ENCODE measurements at regions not wholly inside any gene's neighbourhood (a gene's known extent, or its start where the extent isn't known, plus 50 kb on each side); places are given as distances from the start of the nearest gene placed in this dataset.

DNA sequence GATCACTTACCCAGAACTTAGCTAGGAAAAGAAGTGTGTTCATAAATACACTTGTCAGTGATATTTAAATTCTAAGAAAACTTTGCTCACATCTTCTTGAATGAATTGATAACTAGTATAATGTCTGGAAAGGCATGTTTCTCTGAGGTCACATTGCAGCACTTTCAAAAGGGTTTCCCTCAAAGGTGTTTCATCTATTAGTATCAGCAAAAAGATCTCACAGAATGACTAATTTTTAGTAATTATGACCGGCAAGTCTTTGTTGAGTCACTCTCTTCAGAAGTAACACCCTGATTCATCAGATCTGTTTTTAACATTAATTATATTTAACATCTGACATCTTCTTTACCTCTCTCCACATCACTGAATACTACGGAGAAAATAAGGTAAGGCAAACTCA lies 222.3 kb downstream of the IKZF2 start (continued):
- no peak for TF ChIP-seq ZNF331 (CRISPR knock-in tag; IDR thresholded peaks at IDR 0.05; ENCODE audit: low read depth)
- TF ChIP-seq ZNF114 (CRISPR knock-in tag; IDR thresholded peaks at IDR 0.05), result no peak
- no peak for TF ChIP-seq STAT1 (IDR thresholded peaks at IDR 0.05; ENCODE audit: unreplicated experiment)
- TF ChIP-seq, protein P1, sequence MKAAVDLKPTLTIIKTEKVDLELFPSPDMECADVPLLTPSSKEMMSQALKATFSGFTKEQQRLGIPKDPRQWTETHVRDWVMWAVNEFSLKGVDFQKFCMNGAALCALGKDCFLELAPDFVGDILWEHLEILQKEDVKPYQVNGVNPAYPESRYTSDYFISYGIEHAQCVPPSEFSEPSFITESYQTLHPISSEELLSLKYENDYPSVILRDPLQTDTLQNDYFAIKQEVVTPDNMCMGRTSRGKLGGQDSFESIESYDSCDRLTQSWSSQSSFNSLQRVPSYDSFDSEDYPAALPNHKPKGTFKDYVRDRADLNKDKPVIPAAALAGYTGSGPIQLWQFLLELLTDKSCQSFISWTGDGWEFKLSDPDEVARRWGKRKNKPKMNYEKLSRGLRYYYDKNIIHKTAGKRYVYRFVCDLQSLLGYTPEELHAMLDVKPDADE (IDR thresholded peaks at IDR 0.05), result no peak
- TF ChIP-seq EZH2 (IDR thresholded peaks at IDR 0.05; ENCODE audit: low read depth, unreplicated experiment), result no peak
- TF ChIP-seq EZH2phosphoT487 (IDR thresholded peaks at IDR 0.05; ENCODE audit: unreplicated experiment), result no peak
- no peak for TF ChIP-seq JUNB (IDR thresholded peaks at IDR 0.05; ENCODE audit: unreplicated experiment)
- TF ChIP-seq, protein P2, sequence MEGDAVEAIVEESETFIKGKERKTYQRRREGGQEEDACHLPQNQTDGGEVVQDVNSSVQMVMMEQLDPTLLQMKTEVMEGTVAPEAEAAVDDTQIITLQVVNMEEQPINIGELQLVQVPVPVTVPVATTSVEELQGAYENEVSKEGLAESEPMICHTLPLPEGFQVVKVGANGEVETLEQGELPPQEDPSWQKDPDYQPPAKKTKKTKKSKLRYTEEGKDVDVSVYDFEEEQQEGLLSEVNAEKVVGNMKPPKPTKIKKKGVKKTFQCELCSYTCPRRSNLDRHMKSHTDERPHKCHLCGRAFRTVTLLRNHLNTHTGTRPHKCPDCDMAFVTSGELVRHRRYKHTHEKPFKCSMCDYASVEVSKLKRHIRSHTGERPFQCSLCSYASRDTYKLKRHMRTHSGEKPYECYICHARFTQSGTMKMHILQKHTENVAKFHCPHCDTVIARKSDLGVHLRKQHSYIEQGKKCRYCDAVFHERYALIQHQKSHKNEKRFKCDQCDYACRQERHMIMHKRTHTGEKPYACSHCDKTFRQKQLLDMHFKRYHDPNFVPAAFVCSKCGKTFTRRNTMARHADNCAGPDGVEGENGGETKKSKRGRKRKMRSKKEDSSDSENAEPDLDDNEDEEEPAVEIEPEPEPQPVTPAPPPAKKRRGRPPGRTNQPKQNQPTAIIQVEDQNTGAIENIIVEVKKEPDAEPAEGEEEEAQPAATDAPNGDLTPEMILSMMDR (conservative IDR thresholded peaks at IDR 0.05; ENCODE audit: low read depth in 2 of 2), result no peak

DNA sequence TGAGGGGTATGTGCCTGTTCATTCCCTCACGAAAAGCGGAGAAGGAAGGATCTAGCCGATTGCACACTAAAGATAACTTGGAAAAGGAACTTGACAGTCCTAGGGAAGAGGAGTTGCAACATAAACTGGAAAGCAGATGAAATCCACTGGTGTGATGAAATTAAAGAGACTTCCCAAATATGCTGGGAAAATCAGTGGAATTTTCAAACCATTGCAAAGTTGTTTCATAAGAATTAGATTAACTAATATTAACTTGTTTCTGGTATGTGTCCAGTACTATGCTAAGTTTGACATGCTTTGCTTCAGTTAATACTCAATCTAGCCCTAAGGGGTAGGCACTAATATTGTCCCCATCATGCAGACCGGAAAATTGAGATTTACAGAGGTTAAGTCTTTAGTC lies 222.7 kb downstream of the IKZF2 start:
- Histone ChIP-seq H3K4me2 (no peak overlapping the region), H3K4me3 (no peak overlapping the region), H3K4me1 (ENCODE audit: insufficient read depth) (no peaks in the 10 kb centered on the region), H2AFZ (no peak overlapping the region; the same call in 1 of the 2 replicates), H4K20me1 (replicated peaks; ENCODE audit: insufficient read depth) (no peaks in the 10 kb centered on the region), H3K79me2 (replicated peaks; ENCODE audit: insufficient read depth) (no peaks in the 10 kb centered on the region), H3K27ac (ENCODE audit: low read depth) (no peak overlapping the region), H3K9me2 (ENCODE audit: insufficient read depth) (0 out of 2 replicates have a peak, but pooled peaks cover 5% of the 10 kb centered on the region), H3F3A (replicated peaks; ENCODE audit: low read depth) (no peaks in the 10 kb centered on the region), H3K27me3 (ENCODE audit: insufficient read depth) (no peaks in the 10 kb centered on the region), H3K36me3 (ENCODE audit: insufficient read depth) (no peaks in the 10 kb centered on the region)
- ATAC-seq (no peak), DNase-seq (ENCODE audit: low spot score) (no peak)
- H3K9me3 Mint-ChIP-seq, result no peaks in the 10 kb centered on the region
- no peak overlapping the region for H3K4me3 Mint-ChIP-seq
- no peak overlapping the region; the same call in 1 of the 2 replicates for H3K27ac Mint-ChIP-seq
- no peaks in the 10 kb centered on the region for H3K4me1 Mint-ChIP-seq
- no peaks in the 10 kb centered on the region; the same call in 2 of the 3 replicates for H3K36me3 Mint-ChIP-seq (ENCODE audit: low read depth)
- H3K27me3 Mint-ChIP-seq (ENCODE audit: insufficient read depth, low read depth, poor library complexity), result peaks cover 1% of the 10 kb centered on the region
- TF ChIP-seq EZH2phosphoT487 (IDR thresholded peaks at IDR 0.05; ENCODE audit: unreplicated experiment) (no peak), ZNF114 (CRISPR knock-in tag; IDR thresholded peaks at IDR 0.05) (no peak), CREB1 (CRISPR knock-in tag; IDR thresholded peaks at IDR 0.05; ENCODE audit: low read depth) (no peak), EZH2 (IDR thresholded peaks at IDR 0.05; ENCODE audit: low read depth, unreplicated experiment) (no peak), JUNB (IDR thresholded peaks at IDR 0.05; ENCODE audit: unreplicated experiment) (no peak), ZNF331 (CRISPR knock-in tag; IDR thresholded peaks at IDR 0.05; ENCODE audit: low read depth) (no peak), POLR2AphosphoS5 (IDR thresholded peaks at IDR 0.05; ENCODE audit: low read depth) (no peak), STAT1 (IDR thresholded peaks at IDR 0.05; ENCODE audit: unreplicated experiment) (no peak), NANOG (IDR thresholded peaks at IDR 0.05; ENCODE audit: borderline replicate concordance) (no peak)
- TF ChIP-seq, protein P3, sequence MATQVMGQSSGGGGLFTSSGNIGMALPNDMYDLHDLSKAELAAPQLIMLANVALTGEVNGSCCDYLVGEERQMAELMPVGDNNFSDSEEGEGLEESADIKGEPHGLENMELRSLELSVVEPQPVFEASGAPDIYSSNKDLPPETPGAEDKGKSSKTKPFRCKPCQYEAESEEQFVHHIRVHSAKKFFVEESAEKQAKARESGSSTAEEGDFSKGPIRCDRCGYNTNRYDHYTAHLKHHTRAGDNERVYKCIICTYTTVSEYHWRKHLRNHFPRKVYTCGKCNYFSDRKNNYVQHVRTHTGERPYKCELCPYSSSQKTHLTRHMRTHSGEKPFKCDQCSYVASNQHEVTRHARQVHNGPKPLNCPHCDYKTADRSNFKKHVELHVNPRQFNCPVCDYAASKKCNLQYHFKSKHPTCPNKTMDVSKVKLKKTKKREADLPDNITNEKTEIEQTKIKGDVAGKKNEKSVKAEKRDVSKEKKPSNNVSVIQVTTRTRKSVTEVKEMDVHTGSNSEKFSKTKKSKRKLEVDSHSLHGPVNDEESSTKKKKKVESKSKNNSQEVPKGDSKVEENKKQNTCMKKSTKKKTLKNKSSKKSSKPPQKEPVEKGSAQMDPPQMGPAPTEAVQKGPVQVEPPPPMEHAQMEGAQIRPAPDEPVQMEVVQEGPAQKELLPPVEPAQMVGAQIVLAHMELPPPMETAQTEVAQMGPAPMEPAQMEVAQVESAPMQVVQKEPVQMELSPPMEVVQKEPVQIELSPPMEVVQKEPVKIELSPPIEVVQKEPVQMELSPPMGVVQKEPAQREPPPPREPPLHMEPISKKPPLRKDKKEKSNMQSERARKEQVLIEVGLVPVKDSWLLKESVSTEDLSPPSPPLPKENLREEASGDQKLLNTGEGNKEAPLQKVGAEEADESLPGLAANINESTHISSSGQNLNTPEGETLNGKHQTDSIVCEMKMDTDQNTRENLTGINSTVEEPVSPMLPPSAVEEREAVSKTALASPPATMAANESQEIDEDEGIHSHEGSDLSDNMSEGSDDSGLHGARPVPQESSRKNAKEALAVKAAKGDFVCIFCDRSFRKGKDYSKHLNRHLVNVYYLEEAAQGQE (IDR thresholded peaks at IDR 0.05; ENCODE audit: unreplicated experiment), result no peak
- TF ChIP-seq, protein P2 (conservative IDR thresholded peaks at IDR 0.05; ENCODE audit: low read depth in 2 of 2), result no peak
- TF ChIP-seq, protein P1 (IDR thresholded peaks at IDR 0.05), result no peak

All from GM23338 (cell line).